Neural crest cell (in vitro differentiated cells): ENCODE measurements at regions not wholly inside any gene's neighbourhood (a gene's known extent, or its start where the extent isn't known, plus 50 kb on each side); places are given as distances from the start of the nearest gene placed in this dataset.

Experiments used
- DNase-seq: peaks from one replicate; pipeline ENCODE4 v3.0.0; 2021; ENCODE audit warnings: low read depth, mixed read lengths, low spot score
- H3K27ac Mint-ChIP-seq: one replicate; pipeline ENCODE4 v1.8.0; 2021; ENCODE audit warnings: mild to moderate bottlenecking, mixed read lengths; ENCODE audit not compliant: unreplicated experiment
- H3K27me3 Mint-ChIP-seq: 2 replicates; pipeline ENCODE4 v1.8.0; 2021; ENCODE audit warnings: low read depth, mild to moderate bottlenecking, mixed read lengths
- H3K36me3 Mint-ChIP-seq: 2 replicates; pipeline ENCODE4 v1.8.0; 2021; ENCODE audit warnings: low read depth, mild to moderate bottlenecking, mixed read lengths
- H3K4me1 Mint-ChIP-seq: 2 replicates; pipeline ENCODE4 v1.8.0; 2021; ENCODE audit warnings: mixed read lengths
- H3K4me3 Mint-ChIP-seq: one replicate; pipeline ENCODE4 v1.8.0; 2021; ENCODE audit warnings: mild to moderate bottlenecking, mixed read lengths
- H3K9me3 Mint-ChIP-seq: 2 replicates; pipeline ENCODE4 v1.8.0; 2021; ENCODE audit warnings: mixed read lengths
- CTCF ChIP-seq: fragments of 200-600 bp; sonication (generic); conservative IDR thresholded peaks from 2 replicates; pipeline ENCODE4 v1.5.0; 2021; ENCODE audit warnings: antibody characterized with exemption, mild to moderate bottlenecking

- DNase-seq, result no peak
- Mint-ChIP-seq H3K36me3 (no peaks in the 10 kb centered on the region), H3K4me3 (no peak overlapping the region), H3K27me3 (peaks cover 6% of the 10 kb centered on the region), H3K27ac (no peak overlapping the region), H3K9me3 (no peaks in the 10 kb centered on the region), H3K4me1 (no peaks in the 10 kb centered on the region)
- TF ChIP-seq CTCF, result no peak
These were observed 461.7 kb upstream of the DYNLRB2 start for GRCh38 chr16:80079072-80079471.

GRCh38 chr16:80077696-80078095, 463.1 kb upstream of the DYNLRB2 start:
- TF ChIP-seq CTCF, result no peak
- Mint-ChIP-seq H3K4me1 (peaks cover 5% of the 10 kb centered on the region), H3K4me3 (no peak overlapping the region), H3K9me3 (no peaks in the 10 kb centered on the region), H3K36me3 (no peaks in the 10 kb centered on the region), H3K27me3 (peaks cover 6% of the 10 kb centered on the region), H3K27ac (no peak overlapping the region)
- no peak for DNase-seq

GRCh38 chr16:80074329-80074728, 466.5 kb upstream of the DYNLRB2 start:
- Mint-ChIP-seq H3K4me1 (peaks cover 5% of the 10 kb centered on the region), H3K36me3 (no peaks in the 10 kb centered on the region), H3K27ac (no peak overlapping the region), H3K27me3 (no peaks in the 10 kb centered on the region), H3K9me3 (peaks cover 4% of the 10 kb centered on the region), H3K4me3 (no peak overlapping the region)
- TF ChIP-seq CTCF, result no peak
- no peak for DNase-seq

GRCh38 chr16:80071964-80072456, 468.8 kb upstream of the DYNLRB2 start:
- Mint-ChIP-seq H3K9me3 (peaks cover 9% of the 10 kb centered on the region), H3K36me3 (no peaks in the 10 kb centered on the region), H3K4me1 (peaks cover 5% of the 10 kb centered on the region), H3K27me3 (no peaks in the 10 kb centered on the region), H3K4me3 (no peak overlapping the region), H3K27ac (no peak overlapping the region)
- DNase-seq, result no peak
- TF ChIP-seq CTCF, result no peak

- Mint-ChIP-seq H3K4me3 (no peak overlapping the region), H3K9me3 (peaks cover 9% of the 10 kb centered on the region), H3K4me1 (no peaks in the 10 kb centered on the region), H3K27ac (no peak overlapping the region), H3K27me3 (no peaks in the 10 kb centered on the region), H3K36me3 (no peaks in the 10 kb centered on the region)
- TF ChIP-seq CTCF, result no peak
- DNase-seq, result no peak
These were observed 466.5 kb upstream of the MAF start for GRCh38 chr16:80066805-80067580.
